Loucy (cell line): ENCODE measurements at regions not wholly inside any gene's neighbourhood (a gene's known extent, or its start where the extent isn't known, plus 50 kb on each side); places are given as distances from the start of the nearest gene placed in this dataset.

Experiments
- H2AFZ ChIP-seq: fragments of 200-600 bp; sonication (generic); 2 replicates; pipeline ENCODE4 v1.6.0; 2016; ENCODE audit warnings: antibody characterized with exemption, mild to moderate bottlenecking, low read length, moderate library complexity
- H3F3A ChIP-seq: fragments of 200-600 bp; 2 replicates; pipeline ENCODE4 v1.6.0; 2016; ENCODE audit warnings: antibody characterized with exemption, low read depth, mild to moderate bottlenecking
- H3K27me3 ChIP-seq: fragments of 200-600 bp; sonication (generic); 2 replicates; pipeline ENCODE4 v1.6.1; 2014; ENCODE audit warnings: low read length, mild to moderate bottlenecking; ENCODE audit not compliant: insufficient read depth, poor library complexity, severe bottlenecking
- H3K36me3 ChIP-seq: fragments of 200-600 bp; sonication (generic); 2 replicates; pipeline ENCODE4 v1.6.1; 2016; ENCODE audit warnings: low read length; ENCODE audit not compliant: insufficient read depth
- H3K4me1 ChIP-seq: fragments of 200-600 bp; sonication (generic); 2 replicates; pipeline ENCODE4 v1.5.1; 2014; ENCODE audit warnings: low read length, mild to moderate bottlenecking; ENCODE audit not compliant: insufficient read depth, poor library complexity, severe bottlenecking
- H3K4me2 ChIP-seq: fragments of 200-600 bp; sonication (generic); 2 replicates; pipeline ENCODE4 v1.6.0; 2014; ENCODE audit warnings: antibody characterized with exemption, low read length, low read depth, mild to moderate bottlenecking; ENCODE audit not compliant: poor library complexity, severe bottlenecking
- H3K4me3 ChIP-seq: fragments of 200-600 bp; sonication (generic); 2 replicates; pipeline ENCODE4 v1.5.1; 2014; ENCODE audit warnings: low read length, mild to moderate bottlenecking, mixed read lengths; ENCODE audit not compliant: poor library complexity, severe bottlenecking
- H3K79me2 ChIP-seq: fragments of 200-600 bp; sonication (generic); 2 replicates; pipeline ENCODE4 v1.6.1; 2014; ENCODE audit warnings: low read length; ENCODE audit not compliant: insufficient read depth
- H3K9ac ChIP-seq: fragments of 200-600 bp; sonication (generic); 2 replicates; pipeline ENCODE4 v1.6.0; 2014; ENCODE audit warnings: mild to moderate bottlenecking, low read depth, low read length, moderate library complexity; ENCODE audit not compliant: poor library complexity, severe bottlenecking
- H3K9me2 ChIP-seq: fragments of 200-600 bp; sonication (generic); replicated peaks from 2 replicates; pipeline ENCODE4 v1.6.1; 2016; ENCODE audit warnings: low read depth, low read length, mixed read lengths
- H3K9me3 ChIP-seq: fragments of 200-600 bp; sonication (generic); 2 replicates; pipeline ENCODE4 v1.6.1; 2014; ENCODE audit warnings: mild to moderate bottlenecking, antibody characterized with exemption, low read length, low read depth; ENCODE audit not compliant: insufficient read depth
- H4K20me1 ChIP-seq: fragments of 200-600 bp; sonication (generic); 2 replicates; pipeline ENCODE4 v1.6.0; 2014; ENCODE audit warnings: antibody characterized with exemption, low read length, mild to moderate bottlenecking; ENCODE audit not compliant: insufficient read depth, poor library complexity, severe bottlenecking
- CTCF ChIP-seq: fragments of 200-600 bp; sonication (generic); conservative IDR thresholded peaks from 2 replicates; pipeline ENCODE4 v1.5.1; 2014; ENCODE audit warnings: mild to moderate bottlenecking, antibody characterized with exemption, low read length
- EZH2phosphoT487 ChIP-seq: fragments of 200-600 bp; IDR thresholded peaks from 2 replicates; pipeline ENCODE4 v1.6.1; 2018; ENCODE audit warnings: antibody characterized with exemption, mild to moderate bottlenecking, moderate library complexity, borderline replicate concordance

GRCh38 chr2:21519821-21520220 lies 396.1 kb downstream of the TDRD15 start:
- Histone ChIP-seq H3K27me3 (no peaks in the 10 kb centered on the region), H3K4me3 (no peak overlapping the region), H3K4me1 (no peaks in the 10 kb centered on the region), H3K9me3 (no peaks in the 10 kb centered on the region), H4K20me1 (no peaks in the 10 kb centered on the region), H3K4me2 (no peak overlapping the region), H2AFZ (no peak overlapping the region), H3K79me2 (no peaks in the 10 kb centered on the region), H3F3A (no peaks in the 10 kb centered on the region), H3K9ac (no peak overlapping the region), H3K36me3 (no peaks in the 10 kb centered on the region), H3K9me2 (no peaks in the 10 kb centered on the region)
- TF ChIP-seq CTCF, result no peak
- no peak for TF ChIP-seq EZH2phosphoT487

GRCh38 chr2:21535826-21536225 lies 412.1 kb downstream of the TDRD15 start:
- Histone ChIP-seq H4K20me1 (no peaks in the 10 kb centered on the region), H3K9me2 (no peaks in the 10 kb centered on the region), H3K36me3 (no peaks in the 10 kb centered on the region), H2AFZ (no peak overlapping the region), H3K9me3 (peaks cover 6% of the 10 kb centered on the region; the same call in 1 of the 2 replicates), H3F3A (no peaks in the 10 kb centered on the region), H3K4me3 (no peak overlapping the region), H3K4me1 (no peaks in the 10 kb centered on the region), H3K4me2 (no peak overlapping the region), H3K9ac (no peak overlapping the region), H3K79me2 (no peaks in the 10 kb centered on the region), H3K27me3 (no peaks in the 10 kb centered on the region)
- TF ChIP-seq CTCF (no peak), EZH2phosphoT487 (no peak)

GRCh38 chr2:21539685-21540084 lies 415.9 kb downstream of the TDRD15 start:
- Histone ChIP-seq H3K36me3 (no peaks in the 10 kb centered on the region), H2AFZ (no peak overlapping the region), H3K9ac (no peak overlapping the region), H3K4me1 (no peaks in the 10 kb centered on the region), H3F3A (no peaks in the 10 kb centered on the region), H3K9me2 (no peaks in the 10 kb centered on the region), H3K79me2 (no peaks in the 10 kb centered on the region), H3K4me2 (no peak overlapping the region), H4K20me1 (no peaks in the 10 kb centered on the region), H3K4me3 (no peak overlapping the region), H3K27me3 (no peaks in the 10 kb centered on the region), H3K9me3 (peaks cover 6% of the 10 kb centered on the region; the same call in 1 of the 2 replicates)
- TF ChIP-seq EZH2phosphoT487 (no peak), CTCF (no peak)
